ENCODE measurements at regions not wholly inside any gene's neighbourhood (a gene's known extent, or its start where the extent isn't known, plus 50 kb on each side); places are given as distances from the start of the nearest gene placed in this dataset.
"Not testable (repeated sequence)": the region's sequence is repeated elsewhere in the genome, so short reads cannot be mapped to it uniquely, and the experiment has no call there.

GRCh38 chr6:26276841-26277648, 88.0 kb upstream of the BTN3A2 start:
- Mint-ChIP-seq H3K36me3 (ENCODE audit: low read depth) (peaks cover 2% of the 10 kb centered on the region), H3K4me1 (peaks cover 2% of the 10 kb centered on the region), H3K9me3 (ENCODE audit: low read depth) (no peaks in the 10 kb centered on the region), H3K4me3 (no peak overlapping the region), H3K27me3 (no peaks in the 10 kb centered on the region), H3K27ac (no peak overlapping the region)
- intact Hi-C loops (cut with DNase I, micrococcal nuclease), result no loop called here
- ChIA-PET POLR2A (no interaction called here), CTCF (no interaction called here)
- DNase-seq (no peak), ATAC-seq (no peak)

- Mint-ChIP-seq H3K27me3 (no peaks in the 10 kb centered on the region), H3K4me1 (peaks cover 2% of the 10 kb centered on the region), H3K9me3 (ENCODE audit: low read depth) (no peaks in the 10 kb centered on the region), H3K27ac (no peak overlapping the region), H3K36me3 (ENCODE audit: low read depth) (peaks cover 2% of the 10 kb centered on the region), H3K4me3 (no peak overlapping the region)
- ATAC-seq (no peak), DNase-seq (no peak)
- intact Hi-C loops (cut with DNase I, micrococcal nuclease), result no loop called here
- ChIA-PET POLR2A (no interaction called here), CTCF (no interaction called here)
Measured at GRCh38 chr6:26278536-26278935, 86.5 kb upstream of the BTN3A2 start.

GRCh38 chr6:26279371-26279770, 85.6 kb upstream of the BTN3A2 start:
- CTCF ChIA-PET; H3K9me3 Mint-ChIP-seq (ENCODE audit: low read depth); H3K4me3 Mint-ChIP-seq; H3K27me3 Mint-ChIP-seq; H3K36me3 Mint-ChIP-seq (ENCODE audit: low read depth); H3K27ac Mint-ChIP-seq; H3K4me1 Mint-ChIP-seq; intact Hi-C loops (cut with DNase I, micrococcal nuclease); POLR2A ChIA-PET; ATAC-seq; DNase-seq: not testable (repeated sequence)

GRCh38 chr6:26280407-26280806, 84.6 kb upstream of the BTN3A2 start:
- H3K27ac Mint-ChIP-seq, result no peak overlapping the region
- CTCF ChIA-PET, result no interaction called here
- H3K4me3 Mint-ChIP-seq, result no peak overlapping the region
- peaks cover 12% of the 10 kb centered on the region for H3K4me1 Mint-ChIP-seq
- peaks cover 4% of the 10 kb centered on the region for H3K36me3 Mint-ChIP-seq (ENCODE audit: low read depth)
- DNase-seq, result no peak
- no peaks in the 10 kb centered on the region for H3K27me3 Mint-ChIP-seq
- POLR2A ChIA-PET, result interaction anchor here (0.7 kb wide), 1 partner anchor 64 kb away, joined by 3 read pairs; a partner anchor contains a TSS
- intact Hi-C loops (cut with DNase I, micrococcal nuclease), result loop anchor here in 1 of 2 experiments (10.0 kb wide), 1 partner anchor 1194 kb away; the partner anchor contains the start of gene ZNF184
- H3K9me3 Mint-ChIP-seq (ENCODE audit: low read depth), result no peaks in the 10 kb centered on the region
- ATAC-seq, result no peak

GRCh38 chr6:26284537-26285142, 80.4 kb upstream of the BTN3A2 start:
- peaks cover 9% of the 10 kb centered on the region for H3K9me3 Mint-ChIP-seq (ENCODE audit: low read depth)
- H3K4me1 Mint-ChIP-seq, result peaks cover 14% of the 10 kb centered on the region
- H3K4me3 Mint-ChIP-seq, result peak overlapping the region; percentile 88
- ChIA-PET POLR2A (interaction anchor here (0.6 to 4.0 kb wide), 19 partner anchors 12 to 862 kb away, joined by 3 to 107 read pairs (median 4); a partner anchor contains a TSS), CTCF (interaction anchor here (0.8 to 4.6 kb wide), 7 partner anchors 11 to 311 kb away, joined by 3 to 23 read pairs (median 5); a partner anchor contains a TSS)
- H3K27ac Mint-ChIP-seq, result peak overlapping the region; percentile 99
- peak; percentile 14 for ATAC-seq
- peaks cover 3% of the 10 kb centered on the region for H3K27me3 Mint-ChIP-seq
- DNase-seq, result peak; percentile 77
- intact Hi-C loops (cut with DNase I, micrococcal nuclease), result loop anchor here (1.0 to 10.0 kb wide), 22 partner anchors 11 to 1190 kb away; partner anchors contain the start of gene ZNF184 (in 1 of the 2)
- H3K36me3 Mint-ChIP-seq (ENCODE audit: low read depth), result peaks cover 7% of the 10 kb centered on the region

- ATAC-seq (peak; percentile 80), DNase-seq (peak; percentile 98)
- POLR2A ChIA-PET, result interaction anchor here (0.8 to 4.0 kb wide), 13 partner anchors 13 to 862 kb away, joined by 3 to 107 read pairs (median 5); a partner anchor contains a TSS
- Mint-ChIP-seq H3K4me1 (peaks cover 14% of the 10 kb centered on the region), H3K27ac (peak overlapping the region; percentile 99), H3K4me3 (peak overlapping the region; percentile 88), H3K9me3 (ENCODE audit: low read depth) (peaks cover 9% of the 10 kb centered on the region), H3K36me3 (ENCODE audit: low read depth) (peaks cover 7% of the 10 kb centered on the region), H3K27me3 (peaks cover 3% of the 10 kb centered on the region)
- CTCF ChIA-PET, result interaction anchor here (0.7 to 4.6 kb wide), 9 partner anchors 12 to 310 kb away, joined by 3 to 23 read pairs (median 5); a partner anchor contains a TSS
- intact Hi-C loops (cut with DNase I, micrococcal nuclease), result loop anchor here (1.0 to 10.0 kb wide), 23 partner anchors 12 to 1189 kb away; partner anchors contain the start of gene ZNF184 (in 1 of the 2)
Measured at GRCh38 chr6:26285143-26286134, 79.6 kb upstream of the BTN3A2 start.

GRCh38 chr6:26286168-26286877, 78.7 kb upstream of the BTN3A2 start:
- ATAC-seq (no peak), DNase-seq (peak; percentile 83)
- Mint-ChIP-seq H3K27ac (peak overlapping the region; percentile 99), H3K4me1 (peaks cover 14% of the 10 kb centered on the region), H3K36me3 (ENCODE audit: low read depth) (peaks cover 6% of the 10 kb centered on the region), H3K4me3 (peak overlapping the region; percentile 88), H3K27me3 (peaks cover 3% of the 10 kb centered on the region), H3K9me3 (ENCODE audit: low read depth) (peaks cover 9% of the 10 kb centered on the region)
- ChIA-PET CTCF (interaction anchor here (1.1 to 4.6 kb wide), 4 partner anchors 13 to 89 kb away, joined by 4 to 23 read pairs (median 6); a partner anchor contains a TSS), POLR2A (interaction anchor here (1.3 to 4.0 kb wide), 5 partner anchors 14 to 128 kb away, joined by 3 to 107 read pairs (median 19); a partner anchor contains a TSS)
- intact Hi-C loops (cut with DNase I, micrococcal nuclease), result loop anchor here (2.0 to 10.0 kb wide), 5 partner anchors 18 to 1188 kb away; partner anchors contain the start of gene ZNF184 (in 1 of the 2)

GRCh38 chr6:26288155-26288554, 76.8 kb upstream of the BTN3A2 start:
- Mint-ChIP-seq H3K27ac (no peak overlapping the region), H3K4me3 (no peak overlapping the region), H3K27me3 (peaks cover 3% of the 10 kb centered on the region), H3K4me1 (peaks cover 19% of the 10 kb centered on the region), H3K36me3 (ENCODE audit: low read depth) (peaks cover 5% of the 10 kb centered on the region), H3K9me3 (ENCODE audit: low read depth) (peaks cover 9% of the 10 kb centered on the region)
- POLR2A ChIA-PET, result no interaction called here
- ATAC-seq (no peak), DNase-seq (no peak)
- intact Hi-C loops (cut with DNase I, micrococcal nuclease), result loop anchor here (5.0 to 10.0 kb wide), 4 partner anchors 166 to 1187 kb away; partner anchors contain the start of gene ZNF184 (in 1 of the 2)
- CTCF ChIA-PET, result interaction anchor here (0.8 to 1.3 kb wide), 2 partner anchors 22 to 861 kb away, joined by 3 to 5 read pairs; no protein-coding TSS in a partner anchor

- intact Hi-C loops (cut with DNase I, micrococcal nuclease), result no loop called here
- H3K36me3 Mint-ChIP-seq (ENCODE audit: low read depth), result peaks cover 4% of the 10 kb centered on the region
- CTCF ChIA-PET, result interaction anchor here (0.6 to 1.1 kb wide), 3 partner anchors 9 to 32 kb away, joined by 3 to 5 read pairs (median 3); no protein-coding TSS in a partner anchor
- DNase-seq (no peak), ATAC-seq (no peak)
- H3K4me3 Mint-ChIP-seq, result no peak overlapping the region
- POLR2A ChIA-PET, result interaction anchor here (0.6 kb wide), 1 partner anchor 129 kb away, joined by 3 read pairs; no protein-coding TSS in a partner anchor
- H3K9me3 Mint-ChIP-seq (ENCODE audit: low read depth), result peaks cover 9% of the 10 kb centered on the region
- peaks cover 14% of the 10 kb centered on the region for H3K4me1 Mint-ChIP-seq
- H3K27ac Mint-ChIP-seq, result no peak overlapping the region
- H3K27me3 Mint-ChIP-seq, result peaks cover 3% of the 10 kb centered on the region
Measured at GRCh38 chr6:26290941-26291340, 74.1 kb upstream of the BTN3A2 start.

GRCh38 chr6:26292709-26293108, 72.3 kb upstream of the BTN3A2 start:
- peaks cover 3% of the 10 kb centered on the region for H3K27me3 Mint-ChIP-seq
- DNase-seq (no peak), ATAC-seq (no peak)
- intact Hi-C loops (cut with DNase I, micrococcal nuclease), result no loop called here
- H3K9me3 Mint-ChIP-seq (ENCODE audit: low read depth), result peaks cover 7% of the 10 kb centered on the region
- no peaks in the 10 kb centered on the region for H3K36me3 Mint-ChIP-seq (ENCODE audit: low read depth)
- ChIA-PET POLR2A (interaction anchor here (0.5 to 0.7 kb wide), 2 partner anchors 23 to 839 kb away, joined by 3 read pairs; no protein-coding TSS in a partner anchor), CTCF (no interaction called here)
- H3K4me1 Mint-ChIP-seq, result peaks cover 12% of the 10 kb centered on the region
- H3K4me3 Mint-ChIP-seq, result no peak overlapping the region
- no peak overlapping the region for H3K27ac Mint-ChIP-seq

All from activated CD4-positive, alpha-beta T cell treated with anti-CD3 and anti-CD28 coated beads for 36 hours (primary cell).